ENCODE measurements at regions not wholly inside any gene's neighbourhood (a gene's known extent, or its start where the extent isn't known, plus 50 kb on each side); places are given as distances from the start of the nearest gene placed in this dataset.

- TF ChIP-seq POLR2A (IDR thresholded peaks at IDR 0.05) (no peak), CTCF (IDR thresholded peaks at IDR 0.05) (no peak)
Observed at GRCh38 chr18:30810580-30810979, 232.0 kb downstream of the DSC3 start.

Data from lower leg skin (tissue), 3 donors.